HG03097 (cell line): ENCODE measurements at regions not wholly inside any gene's neighbourhood (a gene's known extent, or its start where the extent isn't known, plus 50 kb on each side); places are given as distances from the start of the nearest gene placed in this dataset.
"Not testable (repeated sequence)": the region's sequence is repeated elsewhere in the genome, so short reads cannot be mapped to it uniquely, and the experiment has no call there.

Source experiments
- ATAC-seq: cut with Tn5 transposase; IDR thresholded peaks from one replicate; pipeline ENCODE4 v1.9.1; 2021; ENCODE audit not compliant: unreplicated experiment, low FRiP score

DNA sequence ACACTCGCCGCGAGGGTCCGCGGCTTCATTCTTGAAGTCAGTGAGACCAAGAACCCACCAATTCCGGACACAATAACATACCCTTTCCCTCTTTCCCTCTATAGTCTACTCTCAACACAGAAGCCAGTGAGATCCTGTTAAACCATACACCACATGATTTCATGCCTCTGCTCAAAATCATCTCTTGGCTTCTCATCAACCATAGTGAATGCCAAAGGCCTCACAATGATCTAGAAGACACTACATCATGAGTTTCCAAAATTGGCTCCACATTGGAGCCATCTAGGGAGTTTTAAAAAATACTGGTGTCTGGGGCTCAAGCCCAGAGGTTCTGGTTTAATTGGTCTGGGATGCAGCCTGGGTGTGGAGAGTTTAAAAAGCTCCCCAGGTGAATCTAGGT, 124.5 kb downstream of the EFNB1 start:
- no peak for ATAC-seq

DNA sequence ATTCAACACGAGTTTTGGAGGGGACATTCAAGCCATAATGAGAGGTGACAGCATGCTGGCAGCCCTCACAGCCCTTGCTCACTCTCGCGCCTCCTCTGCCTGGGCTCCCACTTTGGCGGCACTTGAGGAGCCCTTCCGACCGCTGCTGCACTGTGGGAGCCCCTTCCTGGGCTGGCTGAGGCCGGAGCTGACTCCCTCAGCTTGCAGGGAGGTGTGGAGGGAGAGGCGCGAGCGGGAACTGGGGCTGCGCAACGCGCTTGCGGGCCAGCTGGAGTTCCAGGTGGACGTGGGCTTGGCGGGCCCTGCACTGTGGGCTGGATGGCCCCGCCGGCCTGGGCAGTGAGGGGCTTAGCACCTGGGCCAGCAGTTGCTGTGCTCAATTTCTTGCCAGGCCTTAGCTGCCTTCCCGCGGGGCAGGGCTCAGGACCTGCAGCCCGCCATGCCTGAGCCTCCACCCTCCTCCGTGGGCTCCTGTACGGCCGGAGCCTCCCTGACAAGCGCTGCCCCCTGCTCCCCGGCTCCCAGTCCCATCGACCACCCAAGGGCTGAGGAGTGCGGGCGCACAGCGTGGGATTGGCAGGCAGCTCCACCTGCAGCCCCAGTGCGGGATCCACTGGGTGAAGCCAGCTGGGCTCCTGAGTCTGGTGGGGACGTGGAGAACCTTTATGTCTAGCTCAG, 123.3 kb downstream of the EFNB1 start:
- not testable (repeated sequence) for ATAC-seq

DNA sequence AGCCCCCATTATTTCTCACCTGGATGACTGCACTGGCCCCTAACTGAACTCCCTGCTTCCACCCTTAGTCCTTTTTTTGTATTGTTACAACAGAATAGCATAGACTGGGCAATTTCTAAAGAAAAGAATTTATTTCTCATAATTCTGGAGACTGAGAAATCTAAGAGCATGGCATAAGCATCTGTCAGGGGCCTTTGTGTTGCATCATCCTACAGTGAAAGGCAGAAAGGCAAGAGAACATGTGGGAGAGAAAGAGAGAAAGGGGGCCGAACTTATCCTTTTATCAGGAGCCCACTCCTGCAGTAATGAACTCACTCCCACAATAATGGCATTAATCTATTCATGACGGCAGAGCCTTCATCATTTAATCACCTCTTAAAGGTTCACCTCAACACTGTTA, 122.1 kb downstream of the EFNB1 start:
- ATAC-seq = no peak

DNA sequence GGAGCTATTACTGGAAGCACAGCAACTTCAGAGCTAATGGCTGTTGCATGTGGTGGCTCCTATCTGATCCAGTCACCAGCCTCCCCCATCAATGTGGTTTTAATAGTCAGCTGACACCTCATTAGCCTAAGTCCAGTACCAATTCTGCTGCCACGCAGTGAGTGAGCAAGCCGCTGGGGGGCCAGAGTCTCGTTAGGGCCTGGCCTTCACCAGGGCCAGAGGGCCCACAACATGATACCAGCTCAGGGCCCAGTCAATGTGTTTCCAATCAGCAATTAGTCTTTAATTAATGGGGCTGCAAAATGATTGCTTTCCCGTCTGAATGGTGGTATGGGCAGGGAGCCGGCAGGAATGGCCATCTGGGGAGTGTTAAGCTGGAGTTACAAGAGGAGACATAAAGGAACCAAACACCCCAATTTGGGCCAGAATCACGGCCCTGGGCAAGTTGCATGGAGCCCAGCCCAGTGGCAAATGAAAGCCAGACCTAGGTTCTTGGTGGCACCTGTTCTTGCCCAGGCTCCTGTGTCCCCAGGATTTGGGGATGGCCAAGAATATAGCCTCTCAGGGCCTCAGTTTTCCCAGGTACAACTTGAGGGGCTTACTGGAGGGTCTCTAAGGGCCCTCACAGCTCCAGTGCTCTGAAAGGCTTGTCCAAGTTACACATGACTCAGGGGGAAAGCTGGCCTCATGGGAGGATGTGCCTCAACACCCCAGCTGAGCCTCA, 119.2 kb downstream of the EFNB1 start:
- no peak for ATAC-seq

DNA sequence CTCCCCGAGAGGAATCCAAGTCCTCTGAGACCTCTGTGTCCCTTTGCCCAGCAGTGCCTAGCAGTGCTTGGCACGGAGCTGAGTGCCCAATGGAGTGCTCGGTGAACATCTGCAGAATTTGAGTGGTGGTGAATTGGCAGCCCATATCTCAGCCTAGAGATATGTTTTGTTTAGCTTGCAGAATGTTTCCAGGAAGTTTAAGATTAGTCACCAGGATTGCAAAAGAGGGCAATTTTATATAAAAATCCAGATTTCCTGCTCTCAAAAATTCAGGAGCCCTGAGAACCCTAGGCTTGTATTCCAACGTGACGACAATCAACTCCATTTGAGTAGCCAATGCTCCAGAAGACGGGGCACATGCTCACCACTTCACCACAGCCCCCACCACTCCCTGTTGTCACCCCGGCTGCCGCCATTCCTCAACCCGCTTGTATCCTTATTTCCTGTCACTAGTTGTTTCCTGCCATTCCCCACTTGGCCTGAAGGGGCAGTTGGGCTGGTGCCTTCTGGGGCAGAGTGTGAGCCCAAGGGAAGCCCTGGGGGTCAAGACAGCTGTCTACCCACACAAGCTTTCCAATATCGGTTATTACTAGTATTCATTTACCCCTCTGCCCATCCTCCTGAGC, 116.9 kb downstream of the EFNB1 start:
- ATAC-seq = no peak

DNA sequence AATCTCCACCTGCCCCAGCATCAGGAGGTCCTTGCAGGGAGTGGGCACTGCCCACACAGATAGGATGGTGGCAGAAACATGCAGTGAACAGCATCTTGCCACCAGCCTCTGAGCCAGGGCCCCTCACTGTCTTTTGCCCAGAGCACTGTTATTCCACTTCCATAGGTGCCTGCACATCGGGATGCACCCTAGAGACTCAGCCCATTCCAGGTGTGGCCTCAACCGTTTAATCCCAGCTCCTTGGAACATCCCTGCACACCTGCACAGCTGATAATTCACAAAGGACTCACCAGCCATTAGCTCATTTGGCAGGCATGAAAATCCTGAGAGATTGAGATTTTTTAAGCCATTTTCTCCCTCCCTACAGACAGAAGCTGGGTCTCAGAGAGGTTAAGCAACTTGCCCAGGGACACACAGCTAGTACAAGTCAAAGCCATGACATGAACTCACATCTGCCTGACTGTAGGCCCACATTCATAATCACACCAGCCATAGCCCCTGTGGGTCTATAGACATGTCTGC, 116.3 kb downstream of the EFNB1 start:
- ATAC-seq = no peak

DNA sequence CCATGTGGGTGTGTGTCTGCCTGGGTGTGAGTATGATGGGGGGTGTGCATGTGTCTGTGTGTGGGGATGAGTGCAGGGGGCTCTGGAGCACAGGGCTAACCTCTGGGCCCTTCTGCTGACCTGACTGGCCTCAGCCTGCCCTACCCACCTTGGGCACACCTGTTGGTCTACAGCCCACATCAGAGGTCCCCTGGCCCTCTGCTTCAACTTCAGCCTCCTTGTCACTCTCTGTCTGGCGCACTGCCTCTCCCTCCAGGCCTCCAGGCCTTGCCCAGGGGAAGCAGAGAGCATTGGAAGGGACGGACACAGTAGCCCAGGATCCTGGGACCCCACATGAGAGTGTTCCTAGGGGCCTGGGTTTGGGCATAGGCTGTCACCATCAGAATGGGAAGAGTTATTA, 115.4 kb downstream of the EFNB1 start:
- ATAC-seq = no peak

DNA sequence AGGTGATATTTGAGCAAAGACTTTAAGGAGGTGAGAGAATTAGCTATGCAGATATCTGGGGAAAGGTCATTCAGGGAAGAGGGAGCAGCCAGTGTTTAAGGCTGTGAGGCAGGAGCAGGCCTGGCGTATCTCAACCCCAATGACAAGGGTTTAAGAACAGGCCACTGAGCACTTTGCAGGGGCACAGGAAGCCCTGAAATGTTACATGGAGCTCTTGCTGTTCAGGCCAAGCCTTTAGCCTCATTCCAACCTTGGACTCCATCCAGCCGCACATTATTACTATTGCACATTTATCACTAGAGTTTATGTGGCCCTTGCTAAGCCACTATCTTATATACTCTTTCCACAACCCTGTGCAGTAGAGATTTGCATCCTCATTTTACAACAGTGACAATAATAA, 114.0 kb downstream of the EFNB1 start:
- no peak for ATAC-seq

DNA sequence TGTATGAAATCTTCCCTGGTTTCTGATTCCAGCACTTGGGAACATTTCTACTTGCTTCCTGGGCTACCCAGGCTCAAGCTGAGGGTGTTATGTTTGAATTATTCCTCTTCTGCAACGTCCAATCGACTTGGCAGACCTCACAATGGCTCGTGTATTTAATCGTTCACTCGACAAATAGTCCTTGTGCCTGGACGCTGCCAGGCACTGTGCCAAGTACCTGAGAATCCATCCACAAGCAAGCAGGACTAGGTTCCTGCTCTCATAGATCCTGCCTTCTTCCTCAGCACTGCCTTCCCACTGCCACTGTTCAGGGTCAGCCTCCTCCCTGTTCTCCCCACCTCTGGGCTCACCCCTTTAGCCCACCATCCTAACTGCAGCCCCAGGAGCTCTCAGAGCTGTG, 113.3 kb downstream of the EFNB1 start:
- no peak for ATAC-seq

DNA sequence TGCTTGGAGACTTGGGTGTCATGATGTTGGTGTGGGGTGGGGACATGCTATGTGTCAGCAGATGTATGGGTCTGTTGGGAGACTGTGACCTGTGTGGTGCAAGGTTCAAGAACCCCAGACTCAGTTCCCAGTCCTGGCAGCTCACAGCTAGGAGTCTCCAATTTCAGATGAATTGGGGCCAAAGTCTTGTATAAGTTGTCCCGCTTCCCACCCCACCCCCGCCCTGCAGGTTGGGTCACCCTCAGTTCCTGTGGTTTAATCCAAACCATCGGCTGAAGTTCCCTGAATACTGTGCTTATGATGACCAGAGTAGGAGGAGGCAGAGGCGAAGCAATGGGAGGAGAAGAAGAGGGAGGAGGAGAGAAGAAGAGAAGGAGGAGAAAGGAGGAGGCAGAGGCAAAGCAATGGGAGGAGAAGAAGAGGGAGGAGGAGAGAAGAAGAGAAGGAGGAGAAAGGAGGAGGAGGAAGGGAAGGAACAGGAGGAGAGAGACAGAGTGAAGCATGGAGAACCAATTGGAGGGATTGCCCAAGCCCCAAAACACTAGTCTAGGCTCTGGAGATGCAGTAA, 112.6 kb downstream of the EFNB1 start:
- no peak for ATAC-seq

DNA sequence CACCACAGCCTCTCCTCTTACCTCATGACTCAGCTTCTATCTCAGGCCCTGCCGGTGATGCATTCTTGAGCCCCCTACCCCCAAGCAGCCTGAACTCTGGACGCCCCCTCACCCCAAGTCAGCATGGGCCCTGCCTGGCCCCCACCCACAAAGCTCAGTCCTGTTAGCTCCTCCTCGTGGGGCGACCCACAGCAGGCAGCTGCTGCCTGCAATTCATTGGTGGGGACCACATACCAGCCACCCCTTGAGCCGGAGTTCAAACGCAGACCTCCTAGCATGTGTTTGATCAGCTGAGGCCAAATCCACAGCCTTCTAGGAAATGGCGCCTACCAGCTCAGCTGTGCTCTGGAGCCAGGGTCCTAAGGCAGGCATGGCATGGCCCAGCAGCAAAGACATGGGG, 111.8 kb downstream of the EFNB1 start:
- no peak for ATAC-seq

DNA sequence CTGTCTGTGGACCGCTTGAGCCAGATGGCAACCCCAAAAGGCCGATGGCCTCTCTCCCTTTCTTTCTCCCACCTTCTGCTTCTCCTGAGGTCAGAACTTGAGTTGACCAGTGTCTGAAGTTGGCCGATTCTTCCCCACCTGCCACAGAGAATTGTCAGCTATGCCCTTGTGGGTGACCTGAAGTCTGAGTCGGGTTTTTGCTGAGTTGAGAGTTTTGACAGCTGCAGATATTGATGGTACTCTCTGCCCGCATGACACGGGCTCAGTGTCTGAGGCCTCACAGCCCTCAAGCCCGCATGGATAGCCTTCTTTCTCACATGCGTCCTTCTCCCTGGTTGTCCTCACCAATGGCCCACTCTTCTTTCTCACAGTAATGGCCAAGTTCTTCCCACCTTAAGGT, 111.0 kb downstream of the EFNB1 start:
- ATAC-seq = no peak

DNA sequence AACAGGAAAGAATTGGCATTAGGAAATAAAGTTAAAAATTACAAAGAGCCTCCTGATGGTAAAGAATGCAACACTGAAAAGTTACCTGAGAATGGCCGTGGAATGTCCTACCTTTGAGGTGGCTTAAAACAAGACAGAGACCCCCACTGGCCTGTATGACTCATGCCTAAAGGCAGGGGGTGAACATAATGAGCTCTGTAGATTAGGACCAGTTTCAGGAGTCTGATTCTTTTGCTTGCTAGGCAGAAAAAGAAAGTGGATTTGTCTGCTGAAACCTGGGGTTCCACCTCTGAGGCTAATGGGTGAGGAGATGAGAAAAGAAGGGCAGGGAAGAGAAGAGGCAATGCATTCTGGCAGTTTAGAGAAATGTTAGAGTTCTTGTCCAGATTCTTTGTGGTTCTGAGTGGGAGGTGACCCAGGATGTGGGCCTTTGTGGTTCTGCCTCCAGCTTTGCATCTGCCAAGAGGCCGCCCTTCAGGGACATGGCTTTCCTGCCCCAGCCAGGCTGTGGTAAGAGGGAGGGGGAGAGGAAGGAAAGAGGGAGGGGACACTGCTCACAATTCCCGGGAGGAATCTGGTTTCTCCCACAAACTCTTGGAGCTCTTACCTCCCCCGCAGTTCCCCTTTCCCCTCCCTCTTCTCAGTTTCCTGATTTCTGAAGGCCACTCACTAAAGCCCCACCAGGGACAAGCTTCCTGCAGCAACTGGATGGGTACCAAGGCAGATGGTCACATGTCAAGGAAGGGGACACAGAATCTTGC, 109.6 kb downstream of the EFNB1 start:
- ATAC-seq = no peak

DNA sequence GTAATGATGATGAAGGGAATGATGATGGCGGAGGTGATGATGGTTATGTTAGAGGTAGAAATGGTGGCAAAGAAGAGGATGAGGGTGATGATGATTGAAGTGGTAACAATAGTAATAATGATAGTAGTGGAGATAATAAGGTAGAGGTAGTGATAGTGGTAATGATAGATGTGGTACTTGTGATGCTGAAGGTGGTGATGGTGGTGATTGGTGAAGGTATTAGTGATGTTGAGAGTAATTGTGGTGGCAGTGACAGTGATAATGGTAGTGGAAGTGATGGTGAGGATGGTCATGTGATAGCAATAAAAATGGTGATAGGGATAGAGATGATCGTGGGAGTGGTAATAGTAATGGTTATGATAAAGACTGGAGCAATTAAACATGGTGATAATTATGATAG, 108.8 kb downstream of the EFNB1 start:
- no peak for ATAC-seq

DNA sequence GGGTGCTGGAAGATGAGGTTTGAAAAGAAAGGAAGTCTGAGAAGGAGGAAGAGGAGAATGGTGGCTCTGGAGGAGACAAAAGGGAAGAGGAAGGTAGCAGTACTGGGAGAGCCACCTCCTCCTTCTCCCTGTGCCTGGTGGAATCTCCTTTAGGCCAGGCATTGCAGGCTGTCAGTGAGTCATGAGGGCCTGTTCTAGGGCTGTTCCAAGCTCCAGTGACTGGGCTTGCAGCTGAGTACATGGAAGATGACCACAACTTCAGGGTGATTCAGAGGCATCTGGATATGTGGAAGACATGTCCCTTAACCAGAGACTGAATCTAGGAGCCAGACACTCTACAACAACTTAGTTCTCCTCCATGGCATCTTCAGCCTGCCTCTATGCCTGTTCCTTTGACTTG, 107.8 kb downstream of the EFNB1 start:
- ATAC-seq = no peak

DNA sequence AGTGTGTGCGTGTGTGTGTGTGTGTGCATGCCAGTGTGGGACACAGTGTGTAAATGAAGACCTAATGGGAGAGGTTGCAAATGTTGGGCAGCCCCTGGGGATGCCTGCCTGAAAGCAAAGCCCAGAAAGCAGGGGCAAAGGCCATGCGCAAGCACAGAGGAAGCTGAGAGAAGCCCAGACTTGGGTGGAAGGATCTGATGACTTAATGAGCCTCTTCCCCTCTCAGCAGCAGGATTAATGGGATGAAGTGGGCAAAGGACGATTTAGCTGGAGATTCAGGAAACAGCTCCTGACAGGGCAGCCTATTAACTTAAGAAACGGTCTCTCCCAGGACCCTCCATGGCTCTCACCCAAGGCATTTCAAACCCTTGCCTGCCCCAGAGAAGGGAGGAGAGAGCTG, 107.3 kb downstream of the EFNB1 start:
- no peak for ATAC-seq

DNA sequence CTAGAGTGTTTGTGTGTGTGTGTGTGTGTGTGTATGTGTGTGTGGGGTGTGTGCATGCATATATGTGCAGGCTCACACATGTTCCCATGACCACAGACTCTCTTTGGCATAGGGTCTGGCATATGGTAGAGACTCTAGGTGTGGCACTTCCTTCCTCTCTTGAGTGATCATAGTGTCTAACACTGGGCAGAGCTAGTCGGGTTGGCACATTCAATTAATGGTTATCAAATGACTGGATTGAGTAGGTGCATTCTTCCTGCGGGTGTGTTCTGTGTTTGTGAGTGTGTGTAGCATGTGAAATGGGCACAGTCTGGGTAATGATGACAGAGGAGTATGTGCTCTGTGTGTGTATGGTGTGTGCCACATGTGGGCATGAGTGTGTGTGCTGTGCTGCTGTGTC, 106.5 kb downstream of the EFNB1 start:
- ATAC-seq = no peak

DNA sequence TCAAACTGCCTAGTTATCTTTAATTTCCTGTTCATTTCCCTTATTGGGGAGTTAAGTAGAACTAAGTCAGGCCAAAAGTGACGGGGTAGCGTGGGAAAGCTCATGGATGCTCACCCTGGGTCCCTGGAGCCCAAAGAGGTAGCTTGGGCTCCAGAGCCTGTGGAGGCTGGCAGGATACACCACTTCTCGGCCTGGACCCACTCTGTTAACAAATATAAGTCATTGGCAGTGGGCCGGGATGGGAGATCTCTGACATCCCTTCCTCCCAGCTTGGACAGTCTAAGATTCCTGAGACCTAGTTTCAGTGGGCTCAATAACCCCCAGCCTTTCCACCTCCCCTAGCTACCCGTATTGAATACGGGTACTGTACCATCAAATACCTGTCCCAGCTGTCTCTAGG, 106.1 kb downstream of the EFNB1 start:
- ATAC-seq = no peak

DNA sequence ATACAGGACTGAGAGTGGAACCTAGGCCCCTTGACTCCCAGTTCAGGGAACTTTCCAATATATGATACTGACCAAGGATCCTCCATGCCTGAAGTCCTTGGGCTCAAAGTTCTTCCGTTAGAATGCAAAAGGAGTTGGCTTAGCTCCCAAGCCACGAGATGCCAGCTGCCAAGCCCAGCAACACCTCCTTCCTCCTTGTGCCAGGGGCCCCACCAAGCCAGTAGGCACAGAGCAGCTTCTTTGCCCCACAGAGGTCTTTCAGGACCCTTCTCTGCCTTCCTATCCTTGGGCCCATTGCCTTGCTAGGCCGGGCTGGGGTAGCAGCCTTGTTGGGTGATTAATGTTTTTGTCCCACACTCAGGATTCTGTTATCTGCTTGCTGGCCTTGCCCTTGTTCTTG, 105.6 kb downstream of the EFNB1 start:
- ATAC-seq = no peak

DNA sequence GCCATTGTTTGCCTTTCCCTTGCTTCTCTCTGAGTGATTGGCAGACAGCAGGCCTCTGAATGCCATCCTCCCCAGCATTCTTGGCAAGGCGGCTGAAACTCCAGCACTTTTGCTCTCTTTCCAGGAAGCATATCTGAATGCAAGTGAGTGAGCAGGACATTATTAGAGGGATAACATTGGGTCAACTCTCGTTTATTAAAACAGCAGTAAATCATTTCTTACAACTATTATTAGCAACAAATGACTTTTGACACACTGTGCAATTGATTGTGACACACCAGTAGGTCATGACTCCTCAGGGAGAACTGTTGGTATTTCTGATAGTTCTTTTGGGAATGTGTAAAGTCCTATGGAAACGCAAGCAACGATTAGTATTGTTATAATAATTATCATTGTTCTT, 103.8 kb downstream of the EFNB1 start:
- no peak for ATAC-seq

DNA sequence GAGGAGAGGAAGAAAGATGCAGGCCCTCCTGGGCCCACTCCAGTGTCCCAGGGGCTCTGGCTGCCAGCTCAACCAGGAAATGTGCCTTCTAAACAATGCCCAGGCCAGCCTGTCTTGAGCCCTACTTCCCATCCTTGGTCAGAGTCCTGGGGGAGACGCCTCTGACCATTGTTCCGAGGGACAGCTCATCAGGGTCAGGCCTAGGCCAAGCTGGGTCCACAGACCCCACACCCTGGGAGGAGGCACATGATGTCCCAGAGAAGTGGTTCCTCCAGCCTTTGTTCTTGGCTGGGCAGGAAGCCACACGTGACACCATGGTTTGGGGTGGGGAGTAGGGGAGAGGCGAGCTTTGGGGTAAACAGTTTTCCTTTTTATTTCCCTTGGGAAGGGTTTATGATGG, 102.5 kb downstream of the EFNB1 start:
- ATAC-seq = no peak
